Upper lobe of left lung (tissue), 6 donors: ENCODE measurements at regions not wholly inside any gene's neighbourhood (a gene's known extent, or its start where the extent isn't known, plus 50 kb on each side); places are given as distances from the start of the nearest gene placed in this dataset.

Source experiments
- ATAC-seq, 2 donors: fragments of 200-7000 bp; cut with Tn5 transposase; one replicate each; pipeline ENCODE4 v1.9.1; 2022; ENCODE audit warnings: mild to moderate bottlenecking in 2 of 2, moderate library complexity in 2 of 2; ENCODE audit not compliant: low FRiP score in 2 of 2
- DNase-seq, 2 donors: peaks; one replicate each; pipeline ENCODE4 v3.0.0-alpha.2; 2019 to 2020
- H3K27ac ChIP-seq, 4 donors: fragments of 200-600 bp; sonication (generic); one replicate each; pipeline ENCODE4 v1.5.1; 2016 to 2019
- H3K27me3 ChIP-seq, 4 donors: fragments of 200-600 bp; sonication (generic); one replicate each; pipeline ENCODE4 v1.5.1; 2017 to 2019
- H3K36me3 ChIP-seq, 4 donors: fragments of 200-600 bp; sonication (generic); one replicate each; pipeline ENCODE4 v1.5.1; 2016 to 2019
- H3K4me1 ChIP-seq, 4 donors: fragments of 200-600 bp; sonication (generic); one replicate each; pipeline ENCODE4 v1.5.1; 2018 to 2019
- H3K4me3 ChIP-seq, 4 donors: fragments of 200-600 bp; sonication (generic); one replicate each; pipeline ENCODE4 v1.5.1; 2017 to 2019; ENCODE audit warnings: mild to moderate bottlenecking in 2 of 4, moderate library complexity in 1 of 4
- H3K9me3 ChIP-seq, 4 donors: fragments of 200-600 bp; sonication (generic); one replicate each; pipeline ENCODE4 v1.5.1; 2018 to 2019
- CTCF ChIP-seq, 6 experiments: fragments of 450-650 bp in 4 of 6; fragments of 200-600 bp in 2 of 6; sonication (generic) in 2 of 6; IDR thresholded peaks; one replicate each; pipeline ENCODE4 v1.5.1; 2016 to 2019; ENCODE audit warnings: antibody characterized with exemption in 6 of 6
- EP300 ChIP-seq, 4 donors: sonication (generic); formaldehyde crosslinking; IDR thresholded peaks; one replicate each; pipeline ENCODE4 v1.5.1; 2017; ENCODE audit warnings: antibody characterized with exemption in 4 of 4, control low read depth in 2 of 4
- POLR2A ChIP-seq, 4 donors: fragments of 450-650 bp; IDR thresholded peaks; one replicate each; pipeline ENCODE4 v1.5.1; 2016 to 2017; ENCODE audit warnings: antibody characterized with exemption in 4 of 4, mild to moderate bottlenecking in 2 of 4
- POLR2AphosphoS5 ChIP-seq, 2 donors: sonication (generic); formaldehyde crosslinking; IDR thresholded peaks; one replicate each; pipeline ENCODE4 v1.5.1; 2017; ENCODE audit warnings: antibody characterized with exemption in 2 of 2
- WGBS, 2 donors: methylation state at CpG; one replicate each; pipeline ENCODE4 v1.1.5; 2017 to 2018; 5-methylcytosine and 5-hydroxymethylcytosine counted together
- donor health status: DM: no; HTN: no; CAD: no; lungs with moderate emphysema.
- donor health status: DM: no; HTN: yes; CAD: no; lungs with severe emphysema.

DNA sequence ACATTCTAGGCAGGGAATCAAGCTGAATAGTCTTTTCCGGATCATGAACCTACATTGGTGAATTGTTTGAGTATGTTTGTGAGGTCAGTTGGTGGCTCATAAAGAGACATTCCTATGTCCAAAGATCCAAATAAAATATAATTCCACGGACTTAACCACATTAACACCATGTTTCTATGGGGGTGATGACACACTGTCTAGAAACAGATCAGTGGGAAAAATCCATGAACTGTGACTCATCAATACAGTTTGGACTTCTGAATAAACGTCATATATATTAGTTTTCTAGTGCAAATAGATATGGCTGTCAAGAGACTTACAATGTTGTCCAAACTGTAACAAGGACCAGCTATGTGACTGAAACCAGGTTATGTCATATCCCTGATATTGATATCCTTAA is 509.9 kb upstream of the TYRP1 start:
- H3K27me3 ChIP-seq, result no peaks in the 10 kb centered on the region
- TF ChIP-seq EP300 (IDR thresholded peaks at IDR 0.05) (no peak), POLR2AphosphoS5 (IDR thresholded peaks at IDR 0.05) (no peak)
- H3K36me3 ChIP-seq, result no peaks in the 10 kb centered on the region
- WGBS, 2 donors, result 84 to 85% methylated on average over 3 of the region's 3 CpGs
- no peaks in the 10 kb centered on the region for H3K9me3 ChIP-seq
- no peak for ATAC-seq
- no peaks in the 10 kb centered on the region for H3K4me1 ChIP-seq
- H3K27ac ChIP-seq, result no peak overlapping the region
- DNase-seq, result no peak
- no peak overlapping the region for H3K4me3 ChIP-seq

DNA sequence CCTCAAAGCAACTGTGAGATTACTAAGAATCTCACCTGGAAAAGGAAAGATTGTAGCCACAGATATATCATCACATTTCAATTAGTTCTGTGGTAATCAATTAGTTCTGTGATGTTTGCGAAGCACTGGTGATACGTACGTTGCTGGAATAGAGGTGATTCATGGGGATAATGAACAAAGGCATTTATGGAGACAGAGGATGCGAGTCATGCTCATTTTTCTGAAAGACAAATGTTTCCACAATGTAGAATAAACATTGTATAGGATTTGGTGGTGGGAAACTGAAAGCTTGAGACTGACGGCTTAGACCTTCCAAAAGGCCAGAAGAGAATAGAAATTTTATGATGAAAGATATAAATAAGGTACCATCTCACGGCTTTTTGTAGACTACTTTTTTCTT is 507.3 kb upstream of the TYRP1 start:
- WGBS, 2 donors, result 67 to 70% methylated on average over 6 of the region's 6 CpGs
- ATAC-seq (no peak), DNase-seq (no peak)
- no peaks in the 10 kb centered on the region for H3K27me3 ChIP-seq
- no peaks in the 10 kb centered on the region for H3K4me1 ChIP-seq
- TF ChIP-seq EP300 (IDR thresholded peaks at IDR 0.05), result no peak
- TF ChIP-seq POLR2A (IDR thresholded peaks at IDR 0.05), result no peak
- no peak for TF ChIP-seq CTCF (IDR thresholded peaks at IDR 0.05)
- no peak for TF ChIP-seq POLR2AphosphoS5 (IDR thresholded peaks at IDR 0.05)
- no peak overlapping the region for H3K4me3 ChIP-seq
- H3K36me3 ChIP-seq, result no peaks in the 10 kb centered on the region
- H3K9me3 ChIP-seq, result no peaks in the 10 kb centered on the region
- no peak overlapping the region for H3K27ac ChIP-seq

- Histone ChIP-seq H3K9me3 (no peaks in the 10 kb centered on the region), H3K4me3 (no peak overlapping the region), H3K36me3 (no peaks in the 10 kb centered on the region), H3K27me3 (no peaks in the 10 kb centered on the region), H3K4me1 (no peaks in the 10 kb centered on the region), H3K27ac (no peak overlapping the region)
- TF ChIP-seq CTCF (IDR thresholded peaks at IDR 0.05), result no peak
- TF ChIP-seq POLR2A (IDR thresholded peaks at IDR 0.05), result no peak
- no peak for TF ChIP-seq POLR2AphosphoS5 (IDR thresholded peaks at IDR 0.05)
- TF ChIP-seq EP300 (IDR thresholded peaks at IDR 0.05), result no peak
- WGBS, 2 donors, result 71 to 100% methylated on average over 1 to 2 of the region's 2 CpGs
- DNase-seq (peak in 1 of 2 donors; percentile 30), ATAC-seq (no peak)
Observed at GRCh38 chr9:12191630-12192029, 501.6 kb upstream of the TYRP1 start.

DNA sequence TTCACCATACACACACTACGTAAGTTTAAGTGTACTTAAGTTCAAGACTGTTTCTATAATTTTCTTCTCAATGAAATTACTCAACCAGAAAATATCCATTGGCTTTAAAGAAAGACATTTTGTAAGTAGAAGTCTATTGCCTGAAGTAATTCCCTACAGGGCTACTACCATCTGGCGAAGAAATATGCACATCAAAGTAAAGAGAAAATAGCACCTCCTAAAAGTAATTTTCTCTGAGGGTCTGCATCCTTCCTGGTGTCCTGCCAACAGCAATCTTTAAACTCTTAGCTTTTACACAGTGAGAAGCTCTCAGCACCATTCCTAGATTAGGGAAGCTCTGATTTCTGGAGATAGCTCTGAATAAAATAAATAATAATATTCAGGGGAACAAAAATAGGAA is 498.5 kb upstream of the TYRP1 start:
- DNase-seq, result no peak
- no peak overlapping the region for H3K27ac ChIP-seq
- 73 to 81% methylated on average over 2 of the region's 2 CpGs for WGBS, 2 donors

DNA sequence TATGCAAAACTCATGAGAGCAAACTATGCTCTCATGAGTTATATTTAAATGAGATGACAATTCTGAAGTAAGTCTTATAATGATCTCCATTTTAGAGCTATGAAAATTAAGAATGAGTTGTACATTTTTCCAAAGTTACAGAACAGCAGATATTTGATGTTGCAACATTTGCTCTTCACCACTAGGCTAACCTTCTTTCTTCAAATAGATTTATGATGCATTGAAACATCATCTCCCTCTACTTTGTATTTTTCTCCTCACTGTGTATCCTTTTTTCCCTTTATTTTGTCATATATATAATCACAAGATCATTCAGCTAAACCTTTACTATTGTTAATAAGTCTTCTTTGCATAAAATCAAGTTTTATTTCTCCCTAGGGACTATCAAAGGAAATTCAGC is 497.7 kb upstream of the TYRP1 start:
- Histone ChIP-seq H3K4me1 (no peaks in the 10 kb centered on the region), H3K27me3 (no peaks in the 10 kb centered on the region), H3K9me3 (no peaks in the 10 kb centered on the region), H3K36me3 (no peaks in the 10 kb centered on the region), H3K4me3 (no peak overlapping the region), H3K27ac (no peak overlapping the region)
- DNase-seq (no peak), ATAC-seq (no peak)
- TF ChIP-seq EP300 (IDR thresholded peaks at IDR 0.05) (no peak), POLR2AphosphoS5 (IDR thresholded peaks at IDR 0.05) (no peak), CTCF (IDR thresholded peaks at IDR 0.05) (no peak), POLR2A (IDR thresholded peaks at IDR 0.05) (no peak)

More for the DNA sequence above, 498.5 kb upstream of the TYRP1 start:
- Histone ChIP-seq H3K4me3 (no peak overlapping the region), H3K4me1 (no peaks in the 10 kb centered on the region), H3K36me3 (no peaks in the 10 kb centered on the region), H3K9me3 (no peaks in the 10 kb centered on the region), H3K27me3 (no peaks in the 10 kb centered on the region)
- TF ChIP-seq EP300 (IDR thresholded peaks at IDR 0.05), result no peak
- no peak for TF ChIP-seq POLR2AphosphoS5 (IDR thresholded peaks at IDR 0.05)
- TF ChIP-seq CTCF (IDR thresholded peaks at IDR 0.05), result no peak
- TF ChIP-seq POLR2A (IDR thresholded peaks at IDR 0.05), result no peak
- no peak for ATAC-seq
